Hepatocyte (in vitro differentiated cells): ENCODE measurements at regions not wholly inside any gene's neighbourhood (a gene's known extent, or its start where the extent isn't known, plus 50 kb on each side); places are given as distances from the start of the nearest gene placed in this dataset.
A peak's percentile ranks its signal among the peaks of the same experiment; 100 is the strongest.

Experiments
- DNase-seq: peaks from one replicate; pipeline ENCODE4 v3.0.0-alpha.2; 2016; ENCODE audit warnings: low spot score
- H2AFZ ChIP-seq: fragments of 200-600 bp; sonication (generic); 2 replicates; pipeline ENCODE4 v1.6.0; 2016; ENCODE audit warnings: antibody characterized with exemption, mild to moderate bottlenecking
- H3K27ac ChIP-seq: fragments of 200-600 bp; sonication (generic); 2 replicates; pipeline ENCODE4 v1.5.1; 2016; ENCODE audit warnings: mild to moderate bottlenecking
- H3K27me3 ChIP-seq: fragments of 200-600 bp; sonication (generic); 2 replicates; pipeline ENCODE4 v1.6.1; 2016
- H3K36me3 ChIP-seq: fragments of 200-600 bp; sonication (generic); replicated peaks from 2 replicates; pipeline ENCODE4 v1.5.1; 2016; ENCODE audit warnings: low read depth; ENCODE audit not compliant: insufficient read depth
- H3K4me1 ChIP-seq: fragments of 200-600 bp; sonication (generic); 2 replicates; pipeline ENCODE4 v1.5.1; 2016; ENCODE audit warnings: mild to moderate bottlenecking, moderate library complexity; ENCODE audit not compliant: insufficient read depth
- H3K4me2 ChIP-seq: fragments of 200-600 bp; sonication (generic); 2 replicates; pipeline ENCODE4 v1.6.0; 2016
- H3K4me3 ChIP-seq: fragments of 200-600 bp; sonication (generic); 2 replicates; pipeline ENCODE4 v1.5.1; 2016; ENCODE audit warnings: mild to moderate bottlenecking
- H3K79me2 ChIP-seq: fragments of 200-600 bp; sonication (generic); 2 replicates; pipeline ENCODE4 v1.6.0; 2017; ENCODE audit warnings: mild to moderate bottlenecking
- H3K9me2 ChIP-seq: fragments of 200-600 bp; sonication (generic); replicated peaks from 2 replicates; pipeline ENCODE4 v1.6.0; 2017; ENCODE audit warnings: mild to moderate bottlenecking; ENCODE audit not compliant: insufficient read depth
- H3K9me3 ChIP-seq: fragments of 200-600 bp; sonication (generic); 2 replicates; pipeline ENCODE4 v1.5.1; 2016; ENCODE audit warnings: low read depth, mild to moderate bottlenecking
- H4K20me1 ChIP-seq: fragments of 200-600 bp; sonication (generic); 2 replicates; pipeline ENCODE4 v1.6.0; 2016; ENCODE audit warnings: mild to moderate bottlenecking; ENCODE audit not compliant: insufficient read depth, poor library complexity, severe bottlenecking
- CTCF ChIP-seq: fragments of 200-600 bp; sonication (generic); IDR thresholded peaks from 2 replicates; pipeline ENCODE4 v1.5.1; 2016; ENCODE audit warnings: antibody characterized with exemption, mild to moderate bottlenecking; ENCODE audit not compliant: poor library complexity
- EZH2 ChIP-seq: fragments of 200-600 bp; sonication (generic); IDR thresholded peaks from 2 replicates; pipeline ENCODE4 v1.6.1; 2016; ENCODE audit warnings: antibody characterized with exemption, mild to moderate bottlenecking, borderline replicate concordance
- EZH2phosphoT487 ChIP-seq: fragments of 200-600 bp; sonication (generic); IDR thresholded peaks from one replicate; pipeline ENCODE4 v1.6.1; 2018; ENCODE audit warnings: antibody characterized with exemption, mild to moderate bottlenecking, low read depth, moderate library complexity; ENCODE audit not compliant: unreplicated experiment, severe bottlenecking
- WGBS: methylation state at CpG from one replicate; pipeline ENCODE4 v1.1.6; 2016; ENCODE audit warnings: low lambda C conversion rate; ENCODE audit errors: missing lambda C conversion rate; 5-methylcytosine and 5-hydroxymethylcytosine counted together

GRCh38 chr6:21414065-21414464 lies 179.5 kb upstream of the SOX4 start:
- Histone ChIP-seq H3K4me1 (no peaks in the 10 kb centered on the region), H3K79me2 (no peaks in the 10 kb centered on the region), H3K4me2 (no peak overlapping the region), H3K9me2 (no peaks in the 10 kb centered on the region), H3K9me3 (peaks cover 10% of the 10 kb centered on the region), H3K4me3 (no peak overlapping the region), H3K27me3 (no peaks in the 10 kb centered on the region), H3K27ac (no peak overlapping the region), H2AFZ (no peak overlapping the region), H4K20me1 (no peaks in the 10 kb centered on the region), H3K36me3 (no peaks in the 10 kb centered on the region)
- 69% methylated on average over 5 of the region's 5 CpGs for WGBS
- no peak for DNase-seq
- no peak for TF ChIP-seq CTCF
- peak; percentile 48 for TF ChIP-seq EZH2phosphoT487
- TF ChIP-seq EZH2 = no peak

- Histone ChIP-seq H3K27me3 (no peaks in the 10 kb centered on the region), H3K9me2 (no peaks in the 10 kb centered on the region), H4K20me1 (no peaks in the 10 kb centered on the region), H2AFZ (no peak overlapping the region), H3K4me3 (no peak overlapping the region), H3K9me3 (no peaks in the 10 kb centered on the region), H3K36me3 (no peaks in the 10 kb centered on the region), H3K4me1 (no peaks in the 10 kb centered on the region), H3K4me2 (no peak overlapping the region), H3K27ac (no peak overlapping the region), H3K79me2 (no peaks in the 10 kb centered on the region)
- WGBS = 88% methylated on average over 3 of the region's 3 CpGs
- TF ChIP-seq CTCF = no peak
- TF ChIP-seq EZH2phosphoT487 = no peak
- TF ChIP-seq EZH2 = no peak
- no peak for DNase-seq
Observed at GRCh38 chr6:21420146-21420878, 173.2 kb upstream of the SOX4 start.

- no peaks in the 10 kb centered on the region for H3K9me3 ChIP-seq
- no peak overlapping the region for H3K4me2 ChIP-seq
- H2AFZ ChIP-seq = no peak overlapping the region
- H3K4me1 ChIP-seq = no peaks in the 10 kb centered on the region
- no peaks in the 10 kb centered on the region for H3K79me2 ChIP-seq
- 83% methylated on average over 6 of the region's 6 CpGs for WGBS
- H3K9me2 ChIP-seq = no peaks in the 10 kb centered on the region
- H4K20me1 ChIP-seq = no peaks in the 10 kb centered on the region
- DNase-seq = no peak
- TF ChIP-seq EZH2 = no peak
- no peak for TF ChIP-seq CTCF
- TF ChIP-seq EZH2phosphoT487 = no peak
- no peak overlapping the region for H3K4me3 ChIP-seq
- no peaks in the 10 kb centered on the region for H3K36me3 ChIP-seq
- no peaks in the 10 kb centered on the region for H3K27me3 ChIP-seq
- no peak overlapping the region for H3K27ac ChIP-seq
Observed at GRCh38 chr6:21420926-21421325, 172.6 kb upstream of the SOX4 start.
